Epithelial cell of esophagus (primary cell): ENCODE measurements at regions not wholly inside any gene's neighbourhood (a gene's known extent, or its start where the extent isn't known, plus 50 kb on each side); places are given as distances from the start of the nearest gene placed in this dataset.

ENCODE experiments used
- DNase-seq: peaks from one replicate; pipeline ENCODE4 v3.0.0; 2010; ENCODE audit warnings: low read depth
- H3K4me3 ChIP-seq: 2 replicates; pipeline ENCODE4 v1.5.1; 2011; ENCODE audit warnings: mild to moderate bottlenecking, low read length, control low read depth
- CTCF ChIP-seq: IDR thresholded peaks from 2 replicates; pipeline ENCODE4 v1.5.1; 2011; ENCODE audit warnings: low read depth, mild to moderate bottlenecking, low read length, control low read depth, inconsistent platforms; ENCODE audit not compliant: insufficient read depth; ENCODE audit errors: missing control alignments

- no peak for DNase-seq
- H3K4me3 ChIP-seq, result no peak overlapping the region
- TF ChIP-seq CTCF, result no peak
Measured at GRCh38 chr5:6859023-6859422, 145.8 kb downstream of the TENT4A start.

GRCh38 chr5:6859951-6860638 lies 146.9 kb downstream of the TENT4A start:
- DNase-seq, result no peak
- H3K4me3 ChIP-seq, result no peak overlapping the region
- no peak for TF ChIP-seq CTCF

DNA sequence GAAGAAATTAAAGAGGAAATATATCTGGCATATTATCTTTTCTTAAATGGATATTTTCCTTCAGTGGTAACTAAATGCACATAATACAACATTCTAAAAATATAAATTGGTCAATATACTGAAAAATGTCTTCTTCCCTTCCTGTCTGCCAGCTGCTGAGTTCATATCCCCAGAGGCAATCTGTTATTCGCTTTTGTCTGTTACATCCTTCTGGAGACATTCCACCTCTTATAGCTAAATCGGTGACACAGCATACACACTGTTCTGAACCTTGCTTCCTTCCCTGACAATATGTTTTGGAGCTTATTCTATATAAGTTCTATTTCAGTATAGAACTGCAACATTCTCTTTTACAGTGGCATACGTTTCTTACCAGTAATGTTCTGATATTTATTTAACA lies 147.8 kb downstream of the TENT4A start:
- H3K4me3 ChIP-seq, result no peak overlapping the region
- no peak for DNase-seq
- TF ChIP-seq CTCF, result no peak

GRCh38 chr5:6861667-6862066 lies 148.4 kb downstream of the TENT4A start:
- TF ChIP-seq CTCF, result no peak
- no peak for DNase-seq
- H3K4me3 ChIP-seq, result no peak overlapping the region

GRCh38 chr5:6862306-6862705 lies 149.1 kb downstream of the TENT4A start:
- no peak for TF ChIP-seq CTCF
- no peak for DNase-seq

GRCh38 chr5:6867712-6868111 lies 154.5 kb downstream of the TENT4A start:
- no peak for DNase-seq
- no peak overlapping the region for H3K4me3 ChIP-seq
- TF ChIP-seq CTCF, result no peak

More at GRCh38 chr5:6862306-6862705, 149.1 kb downstream of the TENT4A start:
- H3K4me3 ChIP-seq, result no peak overlapping the region

- no peak for TF ChIP-seq CTCF
- no peak for DNase-seq
Measured at GRCh38 chr5:6868171-6868570, 154.9 kb downstream of the TENT4A start.

More at GRCh38 chr5:6868171-6868570, 154.9 kb downstream of the TENT4A start:
- no peak overlapping the region for H3K4me3 ChIP-seq
